Left lung (tissue), 4 donors: ENCODE measurements at regions not wholly inside any gene's neighbourhood (a gene's known extent, or its start where the extent isn't known, plus 50 kb on each side); places are given as distances from the start of the nearest gene placed in this dataset.

ENCODE experiments used
- ATAC-seq: fragments of 200-7000 bp; cut with Tn5 transposase; one replicate; pipeline ENCODE4 v1.9.1; 2020; ENCODE audit warnings: moderate library complexity
- DNase-seq, 4 donors: peaks; one replicate each; pipeline ENCODE4 v3.0.0-alpha.2; 2013 to 2020
- H3K27ac ChIP-seq, 2 donors: fragments of 200-600 bp; sonication (generic) in 1 of 2; one replicate each; pipeline versions ENCODE4 v1.5.0 to v1.8.0; 2020 to 2021
- H3K27me3 ChIP-seq, 2 donors: fragments of 200-600 bp; sonication (generic) in 1 of 2; one replicate each; pipeline versions ENCODE4 v1.5.0 to v1.8.0; 2020 to 2021
- H3K36me3 ChIP-seq, 2 donors: fragments of 200-600 bp; sonication (generic) in 1 of 2; one replicate each; pipeline versions ENCODE4 v1.5.0 to v1.8.0; 2020 to 2021
- H3K4me1 ChIP-seq, 2 donors: fragments of 200-600 bp; one replicate each; pipeline ENCODE4 v1.8.0; 2021
- H3K4me3 ChIP-seq, 2 donors: fragments of 200-600 bp; sonication (generic) in 1 of 2; one replicate each; pipeline versions ENCODE4 v1.5.0 to v1.8.0; 2020 to 2021; ENCODE audit warnings: mild to moderate bottlenecking in 1 of 2
- H3K9me3 ChIP-seq, 2 donors: fragments of 200-600 bp; sonication (generic) in 1 of 2; one replicate each; pipeline versions ENCODE4 v1.5.0 to v1.8.0; 2020 to 2021
- intact Hi-C, 2 donors: fragments of 100-400 bp; cut with DNase I; formaldehyde crosslinking; loops; one replicate each; pipeline versions ENCODE4 v1.11.2 to v1.14.2; 2022
- TF ChIP-seq, protein P1 (sequence below), 2 donors: fragments of 200-600 bp; sonication (generic) in 1 of 2; IDR thresholded peaks; one replicate each; pipeline versions ENCODE4 v1.5.0 to v1.8.0; 2021; ENCODE audit warnings: antibody characterized with exemption in 2 of 2
- donor health status: DM: no; HTN: yes; CAD: no.
- donor health status: DM: no; HTN: no; CAD: no.

DNA sequence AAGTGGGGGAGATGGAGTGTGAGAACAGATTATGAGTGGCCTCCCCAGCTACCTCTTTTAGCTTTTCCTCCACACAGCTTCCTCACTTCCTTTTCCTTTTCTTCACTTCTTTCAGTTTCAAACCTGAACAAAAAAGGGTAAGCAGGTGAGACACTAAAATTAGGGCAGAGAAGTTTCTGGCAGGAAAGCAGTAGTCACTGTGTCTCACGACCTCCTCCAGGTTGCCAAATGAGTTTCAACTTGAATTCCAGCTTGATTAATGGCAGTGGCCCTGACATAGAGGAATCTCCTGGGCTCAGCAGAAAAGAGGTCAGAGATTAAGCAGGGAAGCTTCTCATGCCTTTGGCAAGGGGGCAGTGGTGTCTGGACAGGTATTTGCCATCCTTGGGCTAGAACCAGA is 63.7 kb upstream of the SPINK5 start:
- peaks cover 0 to 38% of the 10 kb centered on the region in 2 donors for H3K9me3 ChIP-seq
- H3K4me3 ChIP-seq = no peak overlapping the region
- intact Hi-C loops = no loop called here
- ATAC-seq (no peak), DNase-seq (no peak)
- no peaks in the 10 kb centered on the region for H3K4me1 ChIP-seq
- TF ChIP-seq, protein P1, sequence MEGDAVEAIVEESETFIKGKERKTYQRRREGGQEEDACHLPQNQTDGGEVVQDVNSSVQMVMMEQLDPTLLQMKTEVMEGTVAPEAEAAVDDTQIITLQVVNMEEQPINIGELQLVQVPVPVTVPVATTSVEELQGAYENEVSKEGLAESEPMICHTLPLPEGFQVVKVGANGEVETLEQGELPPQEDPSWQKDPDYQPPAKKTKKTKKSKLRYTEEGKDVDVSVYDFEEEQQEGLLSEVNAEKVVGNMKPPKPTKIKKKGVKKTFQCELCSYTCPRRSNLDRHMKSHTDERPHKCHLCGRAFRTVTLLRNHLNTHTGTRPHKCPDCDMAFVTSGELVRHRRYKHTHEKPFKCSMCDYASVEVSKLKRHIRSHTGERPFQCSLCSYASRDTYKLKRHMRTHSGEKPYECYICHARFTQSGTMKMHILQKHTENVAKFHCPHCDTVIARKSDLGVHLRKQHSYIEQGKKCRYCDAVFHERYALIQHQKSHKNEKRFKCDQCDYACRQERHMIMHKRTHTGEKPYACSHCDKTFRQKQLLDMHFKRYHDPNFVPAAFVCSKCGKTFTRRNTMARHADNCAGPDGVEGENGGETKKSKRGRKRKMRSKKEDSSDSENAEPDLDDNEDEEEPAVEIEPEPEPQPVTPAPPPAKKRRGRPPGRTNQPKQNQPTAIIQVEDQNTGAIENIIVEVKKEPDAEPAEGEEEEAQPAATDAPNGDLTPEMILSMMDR (IDR thresholded peaks at IDR 0.05) = no peak
- H3K36me3 ChIP-seq = no peaks in the 10 kb centered on the region
- H3K27ac ChIP-seq = no peak overlapping the region
- H3K27me3 ChIP-seq = no peaks in the 10 kb centered on the region

DNA sequence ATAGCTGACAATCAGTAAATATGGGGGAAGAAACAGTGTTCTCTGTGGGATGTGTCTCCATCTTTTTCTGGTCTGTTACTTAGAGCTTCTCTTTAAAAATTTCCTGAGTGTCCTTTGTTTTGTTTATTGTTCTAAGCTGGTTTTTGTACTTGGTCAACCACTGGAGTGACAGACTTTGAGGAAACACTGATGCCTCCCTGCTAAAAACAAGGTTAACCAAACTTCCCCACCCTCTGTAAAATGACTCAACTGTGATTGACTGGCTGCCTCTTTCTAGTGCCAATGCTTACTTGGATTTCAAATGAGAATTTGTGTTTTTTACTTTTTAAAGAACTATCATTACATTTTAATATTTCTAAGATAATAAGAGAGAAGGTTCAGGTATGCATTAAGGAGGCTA is 65.1 kb upstream of the SPINK5 start:
- TF ChIP-seq, protein P1 (IDR thresholded peaks at IDR 0.05) = no peak
- ATAC-seq (no peak), DNase-seq (no peak)
- Histone ChIP-seq H3K27me3 (no peaks in the 10 kb centered on the region), H3K4me1 (no peaks in the 10 kb centered on the region), H3K36me3 (no peaks in the 10 kb centered on the region), H3K9me3 (peaks cover 0 to 38% of the 10 kb centered on the region in 2 donors), H3K27ac (no peak overlapping the region), H3K4me3 (no peak overlapping the region)
- intact Hi-C loops = no loop called here

DNA sequence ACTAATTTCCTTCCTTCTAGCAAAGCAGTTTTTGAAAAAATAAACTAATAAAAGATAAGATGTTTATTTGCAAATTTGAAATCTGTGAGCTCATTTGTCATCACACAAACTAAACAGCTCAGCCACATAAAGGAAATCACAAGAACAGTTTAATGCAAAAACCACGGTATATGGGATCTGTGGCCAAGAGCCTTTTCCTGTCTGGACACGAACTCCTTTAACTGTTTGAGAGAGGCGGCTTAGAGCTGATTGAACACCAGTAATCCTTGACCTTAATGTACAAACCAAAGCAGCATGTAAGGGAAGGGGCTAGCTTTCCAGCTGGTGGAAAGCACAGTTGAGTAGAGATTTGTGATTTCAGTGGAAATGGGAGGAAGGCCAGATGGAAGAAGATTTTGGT is 66.3 kb upstream of the SPINK5 start:
- no peaks in the 10 kb centered on the region for H3K4me1 ChIP-seq
- intact Hi-C loops = no loop called here
- no peak overlapping the region for H3K27ac ChIP-seq
- TF ChIP-seq, protein P1 (IDR thresholded peaks at IDR 0.05) = no peak
- no peaks in the 10 kb centered on the region for H3K27me3 ChIP-seq
- no peaks in the 10 kb centered on the region for H3K36me3 ChIP-seq
- no peak overlapping the region for H3K4me3 ChIP-seq
- ATAC-seq = no peak
- peak in 2 of 4 donors; percentile 8 to 32 for DNase-seq
- H3K9me3 ChIP-seq = peaks cover 0 to 27% of the 10 kb centered on the region in 2 donors

DNA sequence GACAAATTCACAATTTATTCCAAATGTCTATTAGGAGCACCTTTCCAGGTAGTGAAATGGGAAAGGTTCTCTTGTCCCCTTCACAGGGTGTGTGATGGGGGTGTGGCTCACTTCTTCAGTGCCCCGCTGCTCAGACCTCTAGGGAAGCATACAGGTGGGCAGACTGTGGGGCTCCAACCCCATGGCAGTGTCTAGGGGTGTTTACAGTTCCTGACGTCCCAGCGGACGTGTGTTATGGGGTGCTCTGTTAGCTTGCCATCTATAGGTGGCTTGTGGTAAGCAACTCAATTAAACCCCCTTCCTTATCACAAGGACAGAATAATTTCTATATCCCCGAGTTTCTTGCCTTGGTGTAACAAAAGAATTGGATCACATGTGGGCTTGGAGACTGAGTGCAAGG is 67.4 kb upstream of the SPINK5 start:
- Histone ChIP-seq H3K27me3 (no peaks in the 10 kb centered on the region), H3K27ac (no peak overlapping the region), H3K4me1 (no peaks in the 10 kb centered on the region), H3K4me3 (no peak overlapping the region), H3K9me3 (peaks cover 0 to 16% of the 10 kb centered on the region in 2 donors), H3K36me3 (no peaks in the 10 kb centered on the region)
- DNase-seq = no peak
- intact Hi-C loops = no loop called here
- TF ChIP-seq, protein P1 (IDR thresholded peaks at IDR 0.05) = no peak
- no peak for ATAC-seq

DNA sequence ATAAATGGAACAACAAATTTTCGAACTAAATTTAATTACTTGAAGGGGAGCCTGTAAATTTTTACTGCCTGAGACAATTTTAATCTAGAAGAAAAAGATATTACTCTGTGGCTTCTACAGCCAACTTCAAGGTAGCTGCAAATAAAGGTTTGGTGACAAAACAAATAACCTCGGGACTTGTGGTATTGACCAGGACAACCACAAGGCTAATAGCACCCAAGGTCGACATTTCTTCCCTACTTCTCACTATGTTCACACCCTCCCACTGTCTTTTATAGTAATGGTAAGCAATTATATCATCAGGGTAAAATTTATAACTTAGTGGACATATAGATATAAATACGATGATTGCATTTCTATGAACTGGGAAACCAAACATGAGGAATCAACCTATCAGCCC is 67.9 kb upstream of the SPINK5 start:
- DNase-seq (no peak), ATAC-seq (no peak)

More for the DNA sequence above, 67.9 kb upstream of the SPINK5 start:
- intact Hi-C loops = no loop called here
- Histone ChIP-seq H3K27ac (no peak overlapping the region), H3K9me3 (peaks cover 0 to 11% of the 10 kb centered on the region in 2 donors), H3K4me1 (no peaks in the 10 kb centered on the region), H3K4me3 (no peak overlapping the region), H3K36me3 (no peaks in the 10 kb centered on the region), H3K27me3 (no peaks in the 10 kb centered on the region)
- TF ChIP-seq, protein P1 (IDR thresholded peaks at IDR 0.05) = no peak
